Ascending aorta (tissue), 2 donors: ENCODE measurements at regions not wholly inside any gene's neighbourhood (a gene's known extent, or its start where the extent isn't known, plus 50 kb on each side); places are given as distances from the start of the nearest gene placed in this dataset.

Experiments
- DNase-seq, 2 donors: peaks; one replicate each; pipeline ENCODE4 v3.0.0-alpha.2; 2019; ENCODE audit warnings: low spot score in 2 of 2
- H3K27ac ChIP-seq, 2 donors: fragments of 200-600 bp; sonication (generic); one replicate each; pipeline ENCODE4 v1.5.1; 2016 to 2017; ENCODE audit warnings: mild to moderate bottlenecking in 1 of 2
- H3K27me3 ChIP-seq: fragments of 200-600 bp; sonication (generic); one replicate; pipeline ENCODE4 v1.5.1; 2017
- H3K36me3 ChIP-seq, 2 donors: fragments of 200-600 bp; sonication (generic); one replicate each; pipeline ENCODE4 v1.5.1; 2016
- H3K4me1 ChIP-seq, 2 donors: fragments of 200-600 bp; sonication (generic); one replicate each; pipeline ENCODE4 v1.5.1; 2016 to 2017; ENCODE audit warnings: mild to moderate bottlenecking in 1 of 2
- H3K4me3 ChIP-seq, 2 donors: fragments of 200-600 bp; sonication (generic); one replicate each; pipeline ENCODE4 v1.5.1; 2016 to 2017; ENCODE audit warnings: mild to moderate bottlenecking in 1 of 2
- H3K9me3 ChIP-seq, 2 donors: fragments of 200-600 bp; sonication (generic); one replicate each; pipeline ENCODE4 v1.5.1; 2016
- CTCF ChIP-seq, 3 experiments: fragments of 200-600 bp in 2 of 3; fragments of 450-650 bp in 1 of 3; sonication (generic) in 2 of 3; IDR thresholded peaks; one replicate each; pipeline ENCODE4 v1.5.1; 2016 to 2019; ENCODE audit warnings: antibody characterized with exemption in 3 of 3, mild to moderate bottlenecking in 1 of 3, moderate library complexity in 1 of 3
- intact Hi-C: fragments of 100-400 bp; cut with DNase I; formaldehyde crosslinking; loops from one replicate; pipeline ENCODE4 v1.15.1; 2023

- Histone ChIP-seq H3K27me3 (no peaks in the 10 kb centered on the region), H3K27ac (no peak overlapping the region), H3K9me3 (no peaks in the 10 kb centered on the region), H3K36me3 (no peaks in the 10 kb centered on the region), H3K4me1 (no peaks in the 10 kb centered on the region), H3K4me3 (no peak overlapping the region)
- intact Hi-C loops: no loop called here
- TF ChIP-seq CTCF (IDR thresholded peaks at IDR 0.05): no peak
- no peak for DNase-seq
These were observed 816.3 kb upstream of the HS3ST1 start for GRCh38 chr4:12244973-12245372.

GRCh38 chr4:12242354-12242753 lies 813.7 kb upstream of the HS3ST1 start:
- Histone ChIP-seq H3K9me3 (no peaks in the 10 kb centered on the region), H3K4me3 (no peak overlapping the region), H3K4me1 (no peaks in the 10 kb centered on the region), H3K27ac (no peak overlapping the region), H3K27me3 (no peaks in the 10 kb centered on the region), H3K36me3 (no peaks in the 10 kb centered on the region)
- no peak for DNase-seq
- TF ChIP-seq CTCF (IDR thresholded peaks at IDR 0.05): no peak
- intact Hi-C loops: no loop called here

GRCh38 chr4:12239897-12240636 lies 811.4 kb upstream of the HS3ST1 start:
- DNase-seq: no peak
- no peaks in the 10 kb centered on the region for H3K36me3 ChIP-seq
- no peak for TF ChIP-seq CTCF (IDR thresholded peaks at IDR 0.05)
- no peaks in the 10 kb centered on the region for H3K4me1 ChIP-seq
- no peak overlapping the region for H3K4me3 ChIP-seq
- no peaks in the 10 kb centered on the region for H3K9me3 ChIP-seq
- H3K27ac ChIP-seq: no peak overlapping the region
- intact Hi-C loops: no loop called here
- no peaks in the 10 kb centered on the region for H3K27me3 ChIP-seq

GRCh38 chr4:12231098-12231497 lies 802.4 kb upstream of the HS3ST1 start:
- H3K27me3 ChIP-seq: no peaks in the 10 kb centered on the region
- H3K4me3 ChIP-seq: no peak overlapping the region
- H3K36me3 ChIP-seq: no peaks in the 10 kb centered on the region
- H3K27ac ChIP-seq: no peak overlapping the region
- H3K9me3 ChIP-seq: no peaks in the 10 kb centered on the region
- TF ChIP-seq CTCF (IDR thresholded peaks at IDR 0.05): no peak
- DNase-seq: no peak
- intact Hi-C loops: no loop called here
- H3K4me1 ChIP-seq: no peaks in the 10 kb centered on the region

GRCh38 chr4:12221031-12221430 lies 792.3 kb upstream of the HS3ST1 start:
- intact Hi-C loops: no loop called here
- Histone ChIP-seq H3K27ac (no peak overlapping the region), H3K4me3 (no peak overlapping the region), H3K36me3 (no peaks in the 10 kb centered on the region), H3K4me1 (no peaks in the 10 kb centered on the region), H3K27me3 (no peaks in the 10 kb centered on the region), H3K9me3 (no peaks in the 10 kb centered on the region)
- TF ChIP-seq CTCF (IDR thresholded peaks at IDR 0.05): no peak
- no peak for DNase-seq

- intact Hi-C loops: no loop called here
- Histone ChIP-seq H3K4me3 (no peak overlapping the region), H3K4me1 (no peaks in the 10 kb centered on the region), H3K36me3 (no peaks in the 10 kb centered on the region), H3K27ac (no peak overlapping the region), H3K9me3 (no peaks in the 10 kb centered on the region), H3K27me3 (no peaks in the 10 kb centered on the region)
- TF ChIP-seq CTCF (IDR thresholded peaks at IDR 0.05): no peak
- DNase-seq: no peak
These were observed 782.9 kb upstream of the HS3ST1 start for GRCh38 chr4:12211636-12212035.
